Gastrocnemius medialis (tissue), 4 donors: ENCODE measurements at regions not wholly inside any gene's neighbourhood (a gene's known extent, or its start where the extent isn't known, plus 50 kb on each side); places are given as distances from the start of the nearest gene placed in this dataset.
"Not testable (repeated sequence)": the region's sequence is repeated elsewhere in the genome, so short reads cannot be mapped to it uniquely, and the experiment has no call there.

ENCODE experiments used
- ATAC-seq, 2 donors: fragments of 150-250 bp; one replicate each; pipeline ENCODE4 v1.9.1; 2016
- DNase-seq, 2 donors: peaks; one replicate each; pipeline ENCODE4 v3.0.0-alpha.2; 2019
- H3K27ac ChIP-seq, 4 donors: fragments of 200-600 bp; sonication (generic); 1 replicate in 1 of 4; 2 replicates in 3 of 4; pipeline ENCODE4 v1.5.1; 2016 to 2018; ENCODE audit warnings: mild to moderate bottlenecking in 2 of 4, moderate library complexity in 1 of 4
- H3K27me3 ChIP-seq, 3 donors: fragments of 200-600 bp; sonication (generic) in 2 of 3; 1 replicate in 1 of 3; 2 replicates in 2 of 3; pipeline versions ENCODE4 v1.5.1 to v1.6.0; 2016 to 2019; ENCODE audit warnings: mild to moderate bottlenecking in 1 of 3, moderate library complexity in 1 of 3
- H3K36me3 ChIP-seq, 2 donors: fragments of 200-600 bp; sonication (generic) in 1 of 2; one replicate each; pipeline ENCODE4 v1.5.1; 2017 to 2018
- H3K4me1 ChIP-seq, 2 donors: fragments of 200-600 bp; sonication (generic) in 1 of 2; one replicate each; pipeline ENCODE4 v1.5.1; 2016 to 2017; ENCODE audit warnings: mild to moderate bottlenecking in 2 of 2
- H3K4me3 ChIP-seq, 4 donors: fragments of 200-600 bp; sonication (generic) in 3 of 4; 1 replicate in 1 of 4; 2 replicates in 3 of 4; pipeline ENCODE4 v1.5.1; 2016 to 2019; ENCODE audit warnings: mild to moderate bottlenecking in 2 of 4
- H3K9me3 ChIP-seq, 3 donors: fragments of 200-600 bp; sonication (generic) in 2 of 3; 1 replicate in 1 of 3; 2 replicates in 2 of 3; pipeline ENCODE4 v1.5.1; 2016 to 2019
- CTCF ChIP-seq, 5 experiments: fragments of 450-650 bp in 3 of 5; fragments of 200-600 bp in 2 of 5; sonication (generic) in 2 of 5; IDR thresholded peaks in 4 of 5; conservative IDR thresholded peaks in 1 of 5; 1 replicate in 4 of 5; 2 replicates in 1 of 5; pipeline ENCODE4 v1.5.1; 2016 to 2019; ENCODE audit warnings: antibody characterized with exemption in 5 of 5, mild to moderate bottlenecking in 3 of 5, moderate library complexity in 3 of 5
- POLR2A ChIP-seq, 2 donors: fragments of 450-650 bp; IDR thresholded peaks; one replicate each; pipeline ENCODE4 v1.6.1; 2017; ENCODE audit warnings: antibody characterized with exemption in 2 of 2, mild to moderate bottlenecking in 2 of 2, moderate library complexity in 2 of 2
- in situ Hi-C, 4 donors: fragments of 200-750 bp; cut with MboI; loops; one replicate each; pipeline versions ENCODE4 v1.15.0 to v1.8.0; 2017; ENCODE audit warnings: low sequenced_read_pairs in 4 of 4
- intact Hi-C: fragments of 100-400 bp; cut with DNase I; formaldehyde crosslinking; loops from one replicate; pipeline ENCODE4 v1.15.1; 2023; ENCODE audit warnings: low total_unique reads

- no peak for ATAC-seq
- intact Hi-C loops (no loop called here), in situ Hi-C loops (no loop called here)
- Histone ChIP-seq H3K27ac (no peak overlapping the region), H3K27me3 (no peaks in the 10 kb centered on the region), H3K36me3 (no peaks in the 10 kb centered on the region), H3K4me1 (no peaks in the 10 kb centered on the region), H3K4me3 (no peak overlapping the region), H3K9me3 (no peaks in the 10 kb centered on the region)
- TF ChIP-seq CTCF (IDR thresholded peaks at IDR 0.05 in 4 of 5, conservative IDR thresholded peaks at IDR 0.05 in 1 of 5) (no peak), POLR2A (IDR thresholded peaks at IDR 0.05) (no peak)
- no peak for DNase-seq
Measured at GRCh38 chr6:156425359-156426020, 351.7 kb upstream of the ARID1B start.

GRCh38 chr6:156423829-156424228 lies 353.3 kb upstream of the ARID1B start:
- no peak for TF ChIP-seq POLR2A (IDR thresholded peaks at IDR 0.05)
- no peak for TF ChIP-seq CTCF (IDR thresholded peaks at IDR 0.05 in 4 of 5, conservative IDR thresholded peaks at IDR 0.05 in 1 of 5)
- no peaks in the 10 kb centered on the region for H3K36me3 ChIP-seq
- no peak overlapping the region for H3K4me3 ChIP-seq
- H3K4me1 ChIP-seq: no peaks in the 10 kb centered on the region
- DNase-seq: no peak
- H3K27ac ChIP-seq: no peak overlapping the region
- in situ Hi-C loops (no loop called here), intact Hi-C loops (no loop called here)
- ATAC-seq: no peak
- H3K9me3 ChIP-seq: no peaks in the 10 kb centered on the region
- H3K27me3 ChIP-seq: no peaks in the 10 kb centered on the region

- no peak overlapping the region for H3K27ac ChIP-seq
- no peak for TF ChIP-seq CTCF (IDR thresholded peaks at IDR 0.05 in 4 of 5, conservative IDR thresholded peaks at IDR 0.05 in 1 of 5)
- no peak for TF ChIP-seq POLR2A (IDR thresholded peaks at IDR 0.05)
- H3K4me1 ChIP-seq: no peaks in the 10 kb centered on the region
- H3K27me3 ChIP-seq: no peaks in the 10 kb centered on the region
- H3K9me3 ChIP-seq: no peaks in the 10 kb centered on the region
- intact Hi-C loops: no loop called here
- DNase-seq: no peak
- H3K36me3 ChIP-seq: no peaks in the 10 kb centered on the region
- H3K4me3 ChIP-seq: no peak overlapping the region
- in situ Hi-C loops: no loop called here
- ATAC-seq: no peak
Measured at GRCh38 chr6:156423075-156423474, 354.1 kb upstream of the ARID1B start.

- Histone ChIP-seq H3K4me1 (no peaks in the 10 kb centered on the region), H3K36me3 (no peaks in the 10 kb centered on the region), H3K27ac (no peak overlapping the region), H3K27me3 (no peaks in the 10 kb centered on the region), H3K4me3 (no peak overlapping the region), H3K9me3 (no peaks in the 10 kb centered on the region)
- in situ Hi-C loops: no loop called here
- ATAC-seq (no peak), DNase-seq (no peak)
- no peak for TF ChIP-seq POLR2A (IDR thresholded peaks at IDR 0.05)
- no peak for TF ChIP-seq CTCF (IDR thresholded peaks at IDR 0.05 in 4 of 5, conservative IDR thresholded peaks at IDR 0.05 in 1 of 5)
- intact Hi-C loops: no loop called here
Measured at GRCh38 chr6:156421933-156422332, 355.2 kb upstream of the ARID1B start.

- DNase-seq, H3K27ac ChIP-seq, in situ Hi-C loops, intact Hi-C loops, H3K27me3 ChIP-seq, H3K4me1 ChIP-seq, ATAC-seq, H3K36me3 ChIP-seq, H3K4me3 ChIP-seq, H3K9me3 ChIP-seq: not testable (repeated sequence)
Measured at GRCh38 chr6:156421301-156421700, 355.9 kb upstream of the ARID1B start.
